Activated naive CD4-positive, alpha-beta T cell treated with Interleukin-2 at 50 U/mL for 16 hours (primary cell): ENCODE measurements at regions not wholly inside any gene's neighbourhood (a gene's known extent, or its start where the extent isn't known, plus 50 kb on each side); places are given as distances from the start of the nearest gene placed in this dataset.

Experiments used
- DNase-seq: peaks from one replicate; pipeline ENCODE4 v3.0.0-alpha.2; 2020

GRCh38 chr4:147368948-147369347 is 111.9 kb upstream of the EDNRA start:
- DNase-seq, result no peak

- DNase-seq, result no peak
These were observed 110.4 kb upstream of the EDNRA start for GRCh38 chr4:147370473-147370872.

DNA sequence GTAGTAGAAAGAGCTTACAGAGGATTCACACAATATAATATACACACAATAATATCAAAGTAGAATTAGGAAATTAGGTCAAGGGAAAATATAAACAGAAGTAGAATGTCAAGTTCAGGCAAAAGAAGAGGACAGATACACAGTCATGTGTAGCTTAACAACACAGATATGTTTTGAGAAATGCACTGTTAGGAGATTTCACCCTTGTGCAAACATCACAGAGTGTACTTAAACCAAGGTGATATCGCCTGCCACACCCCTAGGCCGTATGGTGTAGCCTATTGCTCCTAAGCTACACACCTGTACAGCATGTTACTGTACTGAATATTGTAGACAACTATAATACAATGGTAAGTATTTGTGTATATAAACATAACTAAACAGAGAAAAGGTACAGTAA is 110.0 kb upstream of the EDNRA start:
- DNase-seq, result no peak

DNA sequence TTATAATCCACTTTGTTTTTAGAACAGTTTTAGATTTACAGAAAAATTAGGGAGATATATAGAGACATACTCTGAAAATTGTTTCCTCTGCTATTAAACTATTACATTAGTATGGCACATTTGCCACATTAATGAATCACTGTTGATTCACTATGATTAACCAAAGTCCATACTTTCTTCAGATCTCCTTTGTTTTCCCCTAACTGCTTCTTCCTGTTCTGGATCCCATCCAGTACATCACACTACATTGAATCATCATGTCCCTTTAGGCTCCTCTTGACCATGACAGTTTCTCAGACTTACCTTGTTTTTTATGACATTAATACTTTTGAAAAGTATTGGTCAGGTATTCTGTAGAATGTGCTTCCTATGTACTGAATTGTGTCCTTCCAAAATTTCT is 109.2 kb upstream of the EDNRA start:
- DNase-seq, result no peak

DNA sequence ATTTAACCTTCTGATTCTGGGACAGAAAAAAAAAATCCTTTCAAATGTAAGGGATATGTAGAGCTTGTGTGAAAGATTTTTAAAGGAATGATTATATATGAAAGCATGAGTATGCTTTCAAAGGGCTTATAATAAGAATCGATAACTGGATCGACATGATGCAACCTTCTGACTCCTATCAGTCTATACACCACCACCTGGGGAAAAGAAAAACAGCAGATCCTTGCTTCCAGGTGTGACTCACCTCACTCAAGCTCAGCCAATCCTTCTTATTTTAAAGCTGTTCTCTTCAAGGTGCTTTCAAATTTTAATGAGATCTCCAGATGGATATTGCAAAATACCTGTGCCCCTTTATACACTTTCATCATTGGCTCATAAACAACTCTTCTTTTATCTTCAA is 102.1 kb upstream of the EDNRA start:
- no peak for DNase-seq

- DNase-seq, result no peak
These were observed 99.1 kb upstream of the EDNRA start for GRCh38 chr4:147381749-147382148.

- DNase-seq, result no peak
These were observed 92.9 kb upstream of the EDNRA start for GRCh38 chr4:147388018-147388417.

DNA sequence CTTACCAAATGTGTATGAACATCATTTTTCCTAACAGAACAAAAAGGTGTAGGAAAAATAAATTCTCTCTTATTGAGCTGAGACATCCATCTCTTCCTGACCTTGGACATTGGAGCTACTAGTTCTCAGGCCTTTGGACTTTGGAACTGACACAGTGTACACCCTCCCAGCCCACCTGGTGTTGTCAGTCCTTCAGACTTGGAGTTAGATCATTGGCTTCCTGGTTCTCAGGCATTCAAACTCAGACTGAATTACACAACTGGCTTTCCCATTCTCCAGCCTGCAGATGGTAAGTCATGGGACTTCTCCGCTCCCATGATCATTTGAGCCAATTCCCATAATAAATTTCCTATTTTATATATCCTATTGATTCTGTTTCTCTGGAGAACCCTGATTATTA is 84.8 kb upstream of the EDNRA start:
- DNase-seq, result no peak

DNA sequence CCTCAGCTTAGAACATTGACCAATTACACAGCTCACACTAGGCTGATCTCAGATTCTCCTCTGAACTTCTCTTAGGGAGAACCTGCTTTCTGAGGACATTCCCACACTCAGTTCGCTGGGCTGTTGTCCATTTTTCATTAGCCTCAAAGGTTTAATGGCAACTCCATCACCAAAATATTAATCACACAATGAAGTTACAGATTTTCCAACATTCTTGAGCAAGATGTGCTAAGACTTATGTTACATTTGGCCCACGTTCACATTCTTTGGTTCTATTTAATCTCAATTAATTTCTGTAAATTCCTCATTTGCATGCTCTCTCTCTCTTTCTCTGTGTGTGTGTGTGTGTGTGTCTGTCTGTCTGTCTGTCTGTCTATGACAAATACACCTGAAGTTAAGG is 82.3 kb upstream of the EDNRA start:
- DNase-seq, result no peak

GRCh38 chr4:147400721-147401120 is 80.2 kb upstream of the EDNRA start:
- no peak for DNase-seq

GRCh38 chr4:147401221-147401620 is 79.7 kb upstream of the EDNRA start:
- DNase-seq, result no peak

GRCh38 chr4:147407261-147408045 is 73.4 kb upstream of the EDNRA start:
- DNase-seq, result no peak

- no peak for DNase-seq
These were observed 72.7 kb upstream of the EDNRA start for GRCh38 chr4:147408189-147408588.

- DNase-seq, result no peak
These were observed 71.5 kb upstream of the EDNRA start for GRCh38 chr4:147409350-147409749.

DNA sequence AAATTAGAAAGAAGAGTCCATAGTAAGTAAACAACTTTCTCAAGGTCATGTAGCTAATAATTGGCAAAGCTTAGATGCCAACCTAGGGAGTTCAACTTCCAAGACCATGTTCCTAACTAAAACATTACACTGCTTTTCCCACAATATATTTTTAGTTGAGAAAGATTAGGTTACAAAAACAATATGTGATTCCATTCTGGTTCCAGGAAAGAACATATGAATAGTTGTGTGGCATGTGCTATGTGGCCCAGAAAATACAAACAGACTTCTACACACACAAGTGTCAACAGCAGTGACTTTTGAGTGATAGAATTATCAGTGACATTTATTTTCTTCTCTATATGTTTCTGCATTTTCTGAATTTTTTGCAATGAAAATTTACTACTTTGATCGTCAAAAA is 62.7 kb upstream of the EDNRA start:
- no peak for DNase-seq

DNA sequence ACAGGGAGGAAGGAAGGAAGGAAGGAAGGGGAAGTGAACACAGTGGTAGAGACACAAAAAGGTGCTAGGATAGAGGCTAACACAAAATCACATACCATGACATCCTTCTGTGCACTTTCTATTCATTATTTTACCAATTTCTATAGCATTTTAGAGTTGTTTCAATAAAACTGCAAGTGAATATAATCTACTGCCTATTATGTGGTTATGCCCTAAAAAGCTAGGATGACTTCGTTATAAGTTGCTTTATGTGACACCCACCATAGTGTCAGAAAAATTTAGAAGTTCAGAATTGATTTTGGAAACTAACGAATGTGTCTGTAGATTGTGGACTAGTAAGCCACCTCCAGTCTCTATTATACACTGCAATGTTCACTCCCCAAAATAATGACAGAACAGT is 59.4 kb upstream of the EDNRA start:
- DNase-seq, result no peak

DNA sequence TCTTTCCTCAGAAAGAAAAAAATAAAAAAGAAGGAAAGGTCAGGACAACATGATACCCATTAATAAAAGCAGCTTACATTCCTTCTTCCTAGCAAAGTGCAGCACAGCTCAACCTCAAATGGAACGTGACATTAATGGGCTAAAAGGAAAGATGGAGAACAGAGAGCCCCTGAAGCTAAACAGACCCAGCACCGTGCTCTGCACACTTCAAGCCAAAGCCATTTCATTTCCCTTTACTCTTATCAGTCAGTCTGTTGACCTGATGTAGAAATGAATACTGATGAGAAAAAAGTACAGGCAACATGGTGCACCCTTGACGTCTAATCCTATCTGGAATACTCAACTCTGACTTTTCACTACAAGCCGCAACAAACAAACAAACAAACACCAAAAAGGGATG is 57.7 kb upstream of the EDNRA start:
- no peak for DNase-seq

DNA sequence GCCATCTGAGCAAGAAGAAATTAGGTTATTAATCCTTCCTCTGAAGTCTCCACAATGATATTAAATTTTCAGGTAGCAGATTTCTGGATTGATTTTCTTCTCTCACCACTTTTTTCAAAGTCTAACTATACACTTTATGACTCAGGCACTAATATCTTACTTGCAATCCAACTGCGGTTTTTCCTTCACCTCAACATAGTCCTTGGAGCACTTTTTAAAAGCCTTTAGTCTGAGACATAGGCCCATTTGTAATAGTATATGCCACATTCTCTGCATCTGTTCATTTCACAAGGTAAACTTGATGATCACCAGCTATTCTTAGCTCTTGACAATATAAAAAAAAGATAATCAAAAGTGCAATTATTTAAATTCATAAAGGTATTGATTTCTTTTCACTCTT is 55.9 kb upstream of the EDNRA start:
- DNase-seq, result no peak

- DNase-seq, result no peak
These were observed 52.3 kb upstream of the EDNRA start for GRCh38 chr4:147428583-147428982.

DNA sequence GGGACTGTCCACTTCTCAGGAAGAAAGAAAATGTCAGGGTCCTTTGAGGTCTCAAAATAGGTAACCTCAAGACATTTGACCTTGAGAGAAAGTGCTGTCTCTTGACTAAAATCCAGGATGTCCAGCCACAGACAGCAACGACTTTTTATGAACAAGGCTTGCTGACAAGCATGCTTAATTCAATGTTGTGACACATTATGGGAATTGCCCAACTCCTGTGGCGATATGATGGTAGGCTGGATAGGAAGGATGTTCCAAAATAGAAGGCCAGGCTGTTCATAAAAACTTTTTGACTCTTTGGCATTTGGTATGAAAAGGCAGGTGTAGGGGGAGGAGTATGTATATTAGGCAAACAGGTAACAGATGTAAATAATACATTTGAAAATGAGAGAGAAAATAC is 50.8 kb upstream of the EDNRA start:
- no peak for DNase-seq
